HG03378 (cell line): ENCODE measurements at regions not wholly inside any gene's neighbourhood (a gene's known extent, or its start where the extent isn't known, plus 50 kb on each side); places are given as distances from the start of the nearest gene placed in this dataset.
"Not testable (repeated sequence)": the region's sequence is repeated elsewhere in the genome, so short reads cannot be mapped to it uniquely, and the experiment has no call there.

ENCODE experiments used
- ATAC-seq: cut with Tn5 transposase; IDR thresholded peaks from one replicate; pipeline ENCODE4 v1.9.1; 2021; ENCODE audit warnings: mild to moderate bottlenecking, moderate library complexity; ENCODE audit not compliant: unreplicated experiment

- not testable (repeated sequence) for ATAC-seq
Measured at GRCh38 chr7:136264304-136264703, 287.1 kb upstream of the MTPN start.

GRCh38 chr7:136263112-136263860 lies 286.1 kb upstream of the MTPN start:
- ATAC-seq: not testable (repeated sequence)

GRCh38 chr7:136260591-136260990 lies 283.4 kb upstream of the MTPN start:
- ATAC-seq: not testable (repeated sequence)

- no peak for ATAC-seq
Measured at GRCh38 chr7:136259074-136259473, 281.9 kb upstream of the MTPN start.

GRCh38 chr7:136256491-136256890 lies 279.3 kb upstream of the MTPN start:
- ATAC-seq: no peak

GRCh38 chr7:136254148-136254547 lies 277.0 kb upstream of the MTPN start:
- ATAC-seq: no peak

GRCh38 chr7:136251826-136252225 lies 274.7 kb upstream of the MTPN start:
- ATAC-seq: no peak

- ATAC-seq: no peak
Measured at GRCh38 chr7:136247211-136247610, 270.1 kb upstream of the MTPN start.

GRCh38 chr7:136245327-136246004 lies 268.3 kb upstream of the MTPN start:
- ATAC-seq: no peak

- ATAC-seq: no peak
Measured at GRCh38 chr7:136234040-136234439, 256.9 kb upstream of the MTPN start.

GRCh38 chr7:136230210-136230609 lies 253.1 kb upstream of the MTPN start:
- no peak for ATAC-seq

- no peak for ATAC-seq
Measured at GRCh38 chr7:136229790-136230189, 252.6 kb upstream of the MTPN start.

GRCh38 chr7:136228171-136228570 lies 251.0 kb upstream of the MTPN start:
- no peak for ATAC-seq

GRCh38 chr7:136214356-136214755 lies 237.2 kb upstream of the MTPN start:
- no peak for ATAC-seq

GRCh38 chr7:136213012-136213411 lies 235.9 kb upstream of the MTPN start:
- no peak for ATAC-seq

GRCh38 chr7:136210664-136211063 lies 233.5 kb upstream of the MTPN start:
- no peak for ATAC-seq

- ATAC-seq: no peak
Measured at GRCh38 chr7:136210079-136210478, 232.9 kb upstream of the MTPN start.

GRCh38 chr7:136205956-136206355 lies 228.8 kb upstream of the MTPN start:
- no peak for ATAC-seq

GRCh38 chr7:136198168-136198567 lies 221.0 kb upstream of the MTPN start:
- no peak for ATAC-seq

- peak; percentile 58 for ATAC-seq
Measured at GRCh38 chr7:136194878-136195277, 217.7 kb upstream of the MTPN start.

GRCh38 chr7:136193940-136194339 lies 216.8 kb upstream of the MTPN start:
- ATAC-seq: no peak

- no peak for ATAC-seq
Measured at GRCh38 chr7:136189506-136189998, 212.4 kb upstream of the MTPN start.
